Hepatocyte (in vitro differentiated cells): ENCODE measurements at regions not wholly inside any gene's neighbourhood (a gene's known extent, or its start where the extent isn't known, plus 50 kb on each side); places are given as distances from the start of the nearest gene placed in this dataset.
"Not testable (repeated sequence)": the region's sequence is repeated elsewhere in the genome, so short reads cannot be mapped to it uniquely, and the experiment has no call there.

ENCODE experiments used
- DNase-seq: peaks from one replicate; pipeline ENCODE4 v3.0.0-alpha.2; 2016; ENCODE audit warnings: low spot score
- H2AFZ ChIP-seq: fragments of 200-600 bp; sonication (generic); 2 replicates; pipeline ENCODE4 v1.6.0; 2016; ENCODE audit warnings: antibody characterized with exemption, mild to moderate bottlenecking
- H3K27ac ChIP-seq: fragments of 200-600 bp; sonication (generic); 2 replicates; pipeline ENCODE4 v1.5.1; 2016; ENCODE audit warnings: mild to moderate bottlenecking
- H3K27me3 ChIP-seq: fragments of 200-600 bp; sonication (generic); 2 replicates; pipeline ENCODE4 v1.6.1; 2016
- H3K36me3 ChIP-seq: fragments of 200-600 bp; sonication (generic); replicated peaks from 2 replicates; pipeline ENCODE4 v1.5.1; 2016; ENCODE audit warnings: low read depth; ENCODE audit not compliant: insufficient read depth
- H3K4me1 ChIP-seq: fragments of 200-600 bp; sonication (generic); 2 replicates; pipeline ENCODE4 v1.5.1; 2016; ENCODE audit warnings: mild to moderate bottlenecking, moderate library complexity; ENCODE audit not compliant: insufficient read depth
- H3K4me2 ChIP-seq: fragments of 200-600 bp; sonication (generic); 2 replicates; pipeline ENCODE4 v1.6.0; 2016
- H3K4me3 ChIP-seq: fragments of 200-600 bp; sonication (generic); 2 replicates; pipeline ENCODE4 v1.5.1; 2016; ENCODE audit warnings: mild to moderate bottlenecking
- H3K79me2 ChIP-seq: fragments of 200-600 bp; sonication (generic); 2 replicates; pipeline ENCODE4 v1.6.0; 2017; ENCODE audit warnings: mild to moderate bottlenecking
- H3K9me2 ChIP-seq: fragments of 200-600 bp; sonication (generic); replicated peaks from 2 replicates; pipeline ENCODE4 v1.6.0; 2017; ENCODE audit warnings: mild to moderate bottlenecking; ENCODE audit not compliant: insufficient read depth
- H3K9me3 ChIP-seq: fragments of 200-600 bp; sonication (generic); 2 replicates; pipeline ENCODE4 v1.5.1; 2016; ENCODE audit warnings: low read depth, mild to moderate bottlenecking
- H4K20me1 ChIP-seq: fragments of 200-600 bp; sonication (generic); 2 replicates; pipeline ENCODE4 v1.6.0; 2016; ENCODE audit warnings: mild to moderate bottlenecking; ENCODE audit not compliant: insufficient read depth, poor library complexity, severe bottlenecking
- EZH2 ChIP-seq: fragments of 200-600 bp; sonication (generic); IDR thresholded peaks from 2 replicates; pipeline ENCODE4 v1.6.1; 2016; ENCODE audit warnings: antibody characterized with exemption, mild to moderate bottlenecking, borderline replicate concordance
- EZH2phosphoT487 ChIP-seq: fragments of 200-600 bp; sonication (generic); IDR thresholded peaks from one replicate; pipeline ENCODE4 v1.6.1; 2018; ENCODE audit warnings: antibody characterized with exemption, mild to moderate bottlenecking, low read depth, moderate library complexity; ENCODE audit not compliant: unreplicated experiment, severe bottlenecking
- WGBS: methylation state at CpG from one replicate; pipeline ENCODE4 v1.1.6; 2016; ENCODE audit warnings: low lambda C conversion rate; ENCODE audit errors: missing lambda C conversion rate; 5-methylcytosine and 5-hydroxymethylcytosine counted together
- TF ChIP-seq, protein P1 (sequence below): fragments of 200-600 bp; sonication (generic); IDR thresholded peaks from 2 replicates; pipeline ENCODE4 v1.5.1; 2016; ENCODE audit warnings: antibody characterized with exemption, mild to moderate bottlenecking; ENCODE audit not compliant: poor library complexity

DNA sequence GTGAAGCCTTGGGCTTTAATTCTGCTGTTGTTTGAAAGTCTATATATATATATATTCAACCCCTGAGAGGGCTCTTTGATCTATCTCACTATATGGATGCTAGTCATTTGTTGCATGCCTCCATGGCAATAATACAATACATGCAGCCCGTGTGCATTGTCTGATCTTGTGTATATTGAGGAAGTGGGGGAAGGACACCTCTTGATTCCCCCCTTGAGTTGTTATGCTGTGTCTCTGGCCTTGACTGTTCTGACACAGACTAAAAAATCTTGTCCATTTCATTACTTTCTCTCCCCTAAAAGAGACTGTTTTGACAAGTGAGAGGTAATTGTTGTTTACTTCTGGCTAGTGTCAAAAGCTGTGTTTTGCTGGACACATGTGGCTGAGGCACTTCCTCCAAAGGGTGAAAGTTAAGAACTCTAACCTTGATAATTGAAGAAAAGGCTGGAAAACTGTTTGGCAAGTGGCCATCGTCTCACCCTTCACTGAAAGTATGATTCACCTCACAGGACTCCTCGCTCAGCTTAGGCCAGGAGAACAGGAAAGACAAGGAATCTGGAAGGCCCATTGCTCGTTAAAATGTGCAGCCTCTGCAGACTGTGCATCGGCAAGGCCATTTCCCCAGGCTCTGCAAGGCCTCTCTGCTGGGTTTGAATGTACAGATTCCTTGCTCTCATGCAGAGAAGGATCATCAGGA is 304.0 kb downstream of the PRELID2 start:
- Histone ChIP-seq H3K4me3 (no peak overlapping the region), H3K4me2 (no peak overlapping the region), H4K20me1 (no peaks in the 10 kb centered on the region), H3K9me2 (no peaks in the 10 kb centered on the region), H2AFZ (no peak overlapping the region), H3K36me3 (no peaks in the 10 kb centered on the region), H3K27ac (peak overlapping the region; percentile 58), H3K9me3 (no peaks in the 10 kb centered on the region), H3K4me1 (peaks cover 7% of the 10 kb centered on the region), H3K79me2 (no peaks in the 10 kb centered on the region), H3K27me3 (no peaks in the 10 kb centered on the region)
- DNase-seq, result peak; percentile 70
- whole genome bisulfite sequencing, result 34% methylated on average over 5 of the region's 5 CpGs
- TF ChIP-seq EZH2phosphoT487 (no peak), EZH2 (no peak)
- TF ChIP-seq, protein P1, sequence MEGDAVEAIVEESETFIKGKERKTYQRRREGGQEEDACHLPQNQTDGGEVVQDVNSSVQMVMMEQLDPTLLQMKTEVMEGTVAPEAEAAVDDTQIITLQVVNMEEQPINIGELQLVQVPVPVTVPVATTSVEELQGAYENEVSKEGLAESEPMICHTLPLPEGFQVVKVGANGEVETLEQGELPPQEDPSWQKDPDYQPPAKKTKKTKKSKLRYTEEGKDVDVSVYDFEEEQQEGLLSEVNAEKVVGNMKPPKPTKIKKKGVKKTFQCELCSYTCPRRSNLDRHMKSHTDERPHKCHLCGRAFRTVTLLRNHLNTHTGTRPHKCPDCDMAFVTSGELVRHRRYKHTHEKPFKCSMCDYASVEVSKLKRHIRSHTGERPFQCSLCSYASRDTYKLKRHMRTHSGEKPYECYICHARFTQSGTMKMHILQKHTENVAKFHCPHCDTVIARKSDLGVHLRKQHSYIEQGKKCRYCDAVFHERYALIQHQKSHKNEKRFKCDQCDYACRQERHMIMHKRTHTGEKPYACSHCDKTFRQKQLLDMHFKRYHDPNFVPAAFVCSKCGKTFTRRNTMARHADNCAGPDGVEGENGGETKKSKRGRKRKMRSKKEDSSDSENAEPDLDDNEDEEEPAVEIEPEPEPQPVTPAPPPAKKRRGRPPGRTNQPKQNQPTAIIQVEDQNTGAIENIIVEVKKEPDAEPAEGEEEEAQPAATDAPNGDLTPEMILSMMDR, result no peak

DNA sequence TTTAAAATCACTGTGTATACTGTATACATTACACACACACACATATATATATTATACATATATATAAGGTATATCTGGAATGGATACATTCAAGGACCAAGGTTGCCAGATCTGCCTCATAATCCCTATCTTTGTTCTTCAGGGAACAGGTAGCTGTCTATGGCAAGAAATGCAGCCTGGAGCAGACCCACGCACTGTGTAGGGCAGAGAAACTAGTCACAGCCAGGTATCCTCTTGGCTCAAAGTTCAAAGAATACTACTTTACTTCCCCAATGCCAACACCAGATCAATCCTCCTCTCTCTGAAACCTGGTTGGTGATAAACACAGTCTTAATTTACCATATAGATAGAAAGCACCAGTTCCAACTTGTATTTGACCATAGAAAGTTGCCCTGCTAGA is 313.6 kb downstream of the PRELID2 start:
- Histone ChIP-seq H3K4me1 (no peaks in the 10 kb centered on the region), H3K27me3 (no peaks in the 10 kb centered on the region), H2AFZ (no peak overlapping the region), H3K9me3 (no peaks in the 10 kb centered on the region), H3K79me2 (no peaks in the 10 kb centered on the region), H3K36me3 (no peaks in the 10 kb centered on the region), H3K9me2 (no peaks in the 10 kb centered on the region), H3K27ac (no peak overlapping the region), H3K4me3 (no peak overlapping the region), H3K4me2 (no peak overlapping the region), H4K20me1 (no peaks in the 10 kb centered on the region)
- no peak for DNase-seq
- TF ChIP-seq EZH2phosphoT487 (no peak), EZH2 (no peak)
- TF ChIP-seq, protein P1, result no peak
- 84% methylated on average over 1 of the region's 1 CpG for WGBS

DNA sequence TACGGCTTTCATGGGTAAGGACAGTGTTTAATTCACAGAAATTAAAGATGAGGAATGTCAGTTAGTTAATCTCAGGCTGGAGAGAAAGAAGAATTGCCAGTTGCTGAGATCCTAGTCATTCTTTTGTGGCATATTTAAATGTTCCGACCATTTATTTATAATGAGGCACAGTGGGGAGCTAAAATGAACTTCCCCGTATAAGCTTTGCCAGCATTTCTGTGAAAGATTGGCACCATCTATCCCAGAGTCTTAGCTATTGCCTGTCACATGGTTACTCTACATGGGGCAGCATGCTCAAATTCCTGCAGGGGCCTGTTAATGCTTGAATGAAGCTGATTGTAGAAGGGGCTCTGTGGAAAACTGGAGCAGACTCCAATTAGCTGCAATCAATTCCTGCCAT is 314.1 kb downstream of the PRELID2 start:
- no peak overlapping the region for H2AFZ ChIP-seq
- WGBS, result 84% methylated on average over 3 of the region's 3 CpGs
- no peak overlapping the region for H3K4me2 ChIP-seq
- no peaks in the 10 kb centered on the region for H4K20me1 ChIP-seq
- no peaks in the 10 kb centered on the region for H3K27me3 ChIP-seq
- no peak overlapping the region for H3K27ac ChIP-seq
- no peaks in the 10 kb centered on the region for H3K9me2 ChIP-seq
- no peaks in the 10 kb centered on the region for H3K4me1 ChIP-seq
- TF ChIP-seq EZH2phosphoT487 (no peak), EZH2 (no peak)
- TF ChIP-seq, protein P1, result no peak
- no peak overlapping the region for H3K4me3 ChIP-seq
- no peaks in the 10 kb centered on the region for H3K79me2 ChIP-seq
- H3K36me3 ChIP-seq, result no peaks in the 10 kb centered on the region
- DNase-seq, result no peak
- no peaks in the 10 kb centered on the region for H3K9me3 ChIP-seq

DNA sequence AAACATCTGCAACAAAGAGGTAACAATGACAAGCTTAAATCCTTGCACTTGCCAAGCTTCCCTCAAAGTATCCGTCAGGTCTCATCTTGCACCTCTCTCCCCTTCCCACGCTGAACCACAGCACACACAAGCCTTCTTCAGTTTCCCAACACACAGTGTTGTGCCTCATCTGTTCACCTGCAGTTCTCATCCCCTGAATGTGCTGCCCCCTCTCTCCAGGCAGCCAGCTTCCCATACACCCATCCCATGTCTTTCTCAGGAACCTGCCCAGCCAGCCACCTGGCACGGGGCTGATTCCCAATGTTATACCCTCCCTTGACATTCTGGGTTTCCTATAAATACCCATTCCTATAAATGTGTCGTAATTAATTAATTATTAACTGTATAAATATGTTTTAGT is 314.8 kb downstream of the PRELID2 start:
- H3K9me3 ChIP-seq, result no peaks in the 10 kb centered on the region
- WGBS, result 83% methylated on average over 4 of the region's 4 CpGs
- TF ChIP-seq EZH2phosphoT487, result no peak

DNA sequence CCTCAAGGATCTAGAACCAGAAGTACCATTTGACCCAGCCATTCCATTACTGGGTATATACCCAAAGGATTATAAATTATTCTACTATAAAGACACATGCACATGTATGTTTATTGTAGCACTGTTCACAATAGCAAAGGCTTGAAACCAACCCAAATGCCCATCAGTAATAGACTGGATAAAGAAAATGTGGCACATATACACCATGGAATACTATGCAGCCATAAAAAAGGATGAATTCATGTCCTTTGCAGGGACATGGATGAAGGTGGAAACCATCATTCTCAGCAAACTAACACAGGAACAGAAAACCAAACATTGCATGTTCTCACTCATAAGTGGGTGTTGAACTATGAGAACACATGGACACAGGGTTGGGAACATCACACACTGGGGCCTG is 317.6 kb downstream of the PRELID2 start:
- H3K9me2 ChIP-seq, H2AFZ ChIP-seq, H4K20me1 ChIP-seq, H3K4me2 ChIP-seq, DNase-seq, H3K4me1 ChIP-seq, H3K9me3 ChIP-seq, H3K27me3 ChIP-seq, H3K36me3 ChIP-seq, H3K4me3 ChIP-seq, H3K79me2 ChIP-seq, H3K27ac ChIP-seq: not testable (repeated sequence)

More for the DNA sequence above, 314.8 kb downstream of the PRELID2 start:
- Histone ChIP-seq H4K20me1 (no peaks in the 10 kb centered on the region), H3K4me3 (no peak overlapping the region), H3K27ac (no peak overlapping the region), H3K4me2 (no peak overlapping the region), H3K9me2 (no peaks in the 10 kb centered on the region), H3K36me3 (no peaks in the 10 kb centered on the region), H3K27me3 (no peaks in the 10 kb centered on the region), H3K4me1 (no peaks in the 10 kb centered on the region), H3K79me2 (no peaks in the 10 kb centered on the region), H2AFZ (no peak overlapping the region)
- DNase-seq, result no peak
